ENCODE measurements at regions not wholly inside any gene's neighbourhood (a gene's known extent, or its start where the extent isn't known, plus 50 kb on each side); places are given as distances from the start of the nearest gene placed in this dataset.

- ATAC-seq (no peak), DNase-seq (no peak)
- H2AFZ ChIP-seq (ENCODE audit: low read length), result no peak overlapping the region
- no peaks in the 10 kb centered on the region for H3K27me3 ChIP-seq (ENCODE audit: low read length)
- ChIA-PET CTCF (no interaction called here), POLR2A (ENCODE audit: unreplicated experiment) (no interaction called here)
- H3K9ac ChIP-seq (ENCODE audit: low read length), result no peak overlapping the region
- no peaks in the 10 kb centered on the region for H3K9me3 ChIP-seq (ENCODE audit: low read length)
- H3K4me3 ChIP-seq (ENCODE audit: low read length), result no peak overlapping the region
- H3K27ac ChIP-seq (ENCODE audit: low read length), result no peak overlapping the region
- H4K20me1 ChIP-seq (ENCODE audit: low read length), result no peaks in the 10 kb centered on the region
- no TSS peak for BruUV-seq (replicated peaks)
- H3K9me2 ChIP-seq (replicated peaks; ENCODE audit: low read length), result no peaks in the 10 kb centered on the region
- peaks cover 20% of the 10 kb centered on the region for H3K4me1 ChIP-seq (ENCODE audit: insufficient read depth, low read length)
- intact Hi-C loops (cut with micrococcal nuclease), result loop anchor here (10.0 kb wide), 1 partner anchor 288 kb away; no protein-coding TSS in a partner anchor
- H3K4me2 ChIP-seq (ENCODE audit: low read length), result no peak overlapping the region
- H3K36me3 ChIP-seq (ENCODE audit: low read depth, low read length), result 0 out of 2 replicates have a peak, but pooled peaks cover 4% of the 10 kb centered on the region
- no peaks in the 10 kb centered on the region for H3F3A ChIP-seq (ENCODE audit: low read length, unreplicated experiment)
- peaks cover 70% of the 10 kb centered on the region for H3K79me2 ChIP-seq (ENCODE audit: low read length)
- TF ChIP-seq EZH2phosphoT487 (IDR thresholded peaks at IDR 0.05; ENCODE audit: borderline replicate concordance, low read length) (no peak), CTCF (conservative IDR thresholded peaks at IDR 0.05; ENCODE audit: low read depth, low read length) (peak; percentile 23; the same call in 1 of the 2 replicates)
Measured at GRCh38 chr17:72426948-72427760, 306.3 kb downstream of the SOX9 start.

- Histone ChIP-seq H3K27ac (ENCODE audit: low read length) (no peak overlapping the region), H3K9me3 (ENCODE audit: low read length) (no peaks in the 10 kb centered on the region), H3F3A (ENCODE audit: low read length, unreplicated experiment) (no peaks in the 10 kb centered on the region), H4K20me1 (ENCODE audit: low read length) (no peaks in the 10 kb centered on the region), H3K4me3 (ENCODE audit: low read length) (no peak overlapping the region), H2AFZ (ENCODE audit: low read length) (no peak overlapping the region), H3K79me2 (ENCODE audit: low read length) (peaks cover 71% of the 10 kb centered on the region), H3K4me2 (ENCODE audit: low read length) (no peak overlapping the region), H3K27me3 (ENCODE audit: low read length) (no peaks in the 10 kb centered on the region), H3K9me2 (replicated peaks; ENCODE audit: low read length) (no peaks in the 10 kb centered on the region), H3K4me1 (ENCODE audit: insufficient read depth, low read length) (peaks cover 20% of the 10 kb centered on the region), H3K36me3 (ENCODE audit: low read depth, low read length) (0 out of 2 replicates have a peak, but pooled peaks cover 4% of the 10 kb centered on the region), H3K9ac (ENCODE audit: low read length) (no peak overlapping the region)
- TF ChIP-seq EZH2phosphoT487 (IDR thresholded peaks at IDR 0.05; ENCODE audit: borderline replicate concordance, low read length) (no peak), EZH2 (IDR thresholded peaks at IDR 0.05; ENCODE audit: low read length, unreplicated experiment) (no peak), CTCF (conservative IDR thresholded peaks at IDR 0.05; ENCODE audit: low read depth, low read length) (no peak)
- ChIA-PET POLR2A (ENCODE audit: unreplicated experiment) (no interaction called here), CTCF (no interaction called here)
- DNase-seq (no peak), ATAC-seq (no peak)
- intact Hi-C loops (cut with micrococcal nuclease), result loop anchor here (10.0 kb wide), 1 partner anchor 287 kb away; no protein-coding TSS in a partner anchor
- no TSS peak for BruUV-seq (replicated peaks)
Measured at GRCh38 chr17:72427761-72428109, 306.9 kb downstream of the SOX9 start.

GRCh38 chr17:72429066-72429638 is 308.3 kb downstream of the SOX9 start:
- ChIA-PET POLR2A (ENCODE audit: unreplicated experiment) (no interaction called here), CTCF (no interaction called here)
- Histone ChIP-seq H3K27me3 (ENCODE audit: low read length) (no peaks in the 10 kb centered on the region), H3K27ac (ENCODE audit: low read length) (no peak overlapping the region), H3F3A (ENCODE audit: low read length, unreplicated experiment) (no peaks in the 10 kb centered on the region), H3K9me2 (replicated peaks; ENCODE audit: low read length) (no peaks in the 10 kb centered on the region), H3K4me1 (ENCODE audit: insufficient read depth, low read length) (peaks cover 12% of the 10 kb centered on the region; the same call in 1 of the 2 replicates), H3K4me3 (ENCODE audit: low read length) (no peak overlapping the region), H3K36me3 (ENCODE audit: low read depth, low read length) (0 out of 2 replicates have a peak, but pooled peaks cover 4% of the 10 kb centered on the region), H3K9me3 (ENCODE audit: low read length) (no peaks in the 10 kb centered on the region), H3K4me2 (ENCODE audit: low read length) (no peak overlapping the region), H4K20me1 (ENCODE audit: low read length) (no peaks in the 10 kb centered on the region), H2AFZ (ENCODE audit: low read length) (no peak overlapping the region), H3K79me2 (ENCODE audit: low read length) (peaks cover 78% of the 10 kb centered on the region), H3K9ac (ENCODE audit: low read length) (no peak overlapping the region)
- no TSS peak for BruUV-seq (replicated peaks)
- ATAC-seq (peak; percentile 29; the same call in 1 of the 2 replicates), DNase-seq (no peak)
- 0 out of 2 replicates have a peak, but pooled peaks have one; percentile 11 for TF ChIP-seq CTCF (conservative IDR thresholded peaks at IDR 0.05; ENCODE audit: low read depth, low read length)
- TF ChIP-seq EZH2 (IDR thresholded peaks at IDR 0.05; ENCODE audit: low read length, unreplicated experiment), result no peak
- intact Hi-C loops (cut with micrococcal nuclease), result loop anchor here (10.0 kb wide), 1 partner anchor 286 kb away; no protein-coding TSS in a partner anchor

Measured in PC-3 (cell line).